NCI-H2196 treated with DMSO at 0.1 percent for 48 hours (cell line): ENCODE measurements at regions not wholly inside any gene's neighbourhood (a gene's known extent, or its start where the extent isn't known, plus 50 kb on each side); places are given as distances from the start of the nearest gene placed in this dataset.

Source experiments
- DNase-seq: peaks from one replicate; lab custom pipeline; 2025; ENCODE audit not compliant: unreplicated experiment; lab: John Stamatoyannopoulos, UW

- DNase-seq = no peak
These were observed 2119.8 kb upstream of the CELF4 start for GRCh38 chr18:39685303-39685902.

GRCh38 chr18:39681061-39681460 lies 2115.5 kb upstream of the CELF4 start:
- no peak for DNase-seq

- no peak for DNase-seq
These were observed 2110.3 kb upstream of the CELF4 start for GRCh38 chr18:39675906-39676305.

GRCh38 chr18:39675368-39675767 lies 2109.8 kb upstream of the CELF4 start:
- DNase-seq = no peak

- DNase-seq = no peak
These were observed 2106.6 kb upstream of the CELF4 start for GRCh38 chr18:39672171-39672570.

- no peak for DNase-seq
These were observed 2102.3 kb upstream of the CELF4 start for GRCh38 chr18:39667905-39668304.

GRCh38 chr18:39666541-39666940 lies 2100.9 kb upstream of the CELF4 start:
- DNase-seq = no peak

- no peak for DNase-seq
These were observed 2096.3 kb upstream of the CELF4 start for GRCh38 chr18:39661856-39662366.

GRCh38 chr18:39660141-39660540 lies 2094.5 kb upstream of the CELF4 start:
- DNase-seq = no peak

- no peak for DNase-seq
These were observed 2089.7 kb upstream of the CELF4 start for GRCh38 chr18:39655341-39655740.

- DNase-seq = no peak
These were observed 2087.6 kb upstream of the CELF4 start for GRCh38 chr18:39653221-39653620.

- DNase-seq = no peak
These were observed 2083.0 kb upstream of the CELF4 start for GRCh38 chr18:39648616-39649015.

GRCh38 chr18:39647627-39648534 lies 2082.3 kb upstream of the CELF4 start:
- peak; percentile 51 for DNase-seq

GRCh38 chr18:39638224-39638623 lies 2072.6 kb upstream of the CELF4 start:
- no peak for DNase-seq

- no peak for DNase-seq
These were observed 2071.3 kb upstream of the CELF4 start for GRCh38 chr18:39636931-39637330.

- no peak for DNase-seq
These were observed 2070.4 kb upstream of the CELF4 start for GRCh38 chr18:39635966-39636365.

GRCh38 chr18:39635192-39635591 lies 2069.6 kb upstream of the CELF4 start:
- DNase-seq = no peak

GRCh38 chr18:39627936-39628335 lies 2062.3 kb upstream of the CELF4 start:
- no peak for DNase-seq

GRCh38 chr18:39624961-39625360 lies 2059.4 kb upstream of the CELF4 start:
- DNase-seq = no peak

- no peak for DNase-seq
These were observed 2056.8 kb upstream of the CELF4 start for GRCh38 chr18:39622431-39622830.

- no peak for DNase-seq
These were observed 2055.1 kb upstream of the CELF4 start for GRCh38 chr18:39620551-39621168.
